ENCODE measurements at regions not wholly inside any gene's neighbourhood (a gene's known extent, or its start where the extent isn't known, plus 50 kb on each side); places are given as distances from the start of the nearest gene placed in this dataset.

GRCh38 chr4:112966701-112967488 lies 82.6 kb upstream of the ANK2 start:
- TF ChIP-seq POLR2A (IDR thresholded peaks at IDR 0.05; ENCODE audit: low read depth, low read length) (no peak), POLR2AphosphoS5 (IDR thresholded peaks at IDR 0.05; ENCODE audit: low read depth, low read length) (no peak)
